ENCODE measurements at regions not wholly inside any gene's neighbourhood (a gene's known extent, or its start where the extent isn't known, plus 50 kb on each side); places are given as distances from the start of the nearest gene placed in this dataset.

DNA sequence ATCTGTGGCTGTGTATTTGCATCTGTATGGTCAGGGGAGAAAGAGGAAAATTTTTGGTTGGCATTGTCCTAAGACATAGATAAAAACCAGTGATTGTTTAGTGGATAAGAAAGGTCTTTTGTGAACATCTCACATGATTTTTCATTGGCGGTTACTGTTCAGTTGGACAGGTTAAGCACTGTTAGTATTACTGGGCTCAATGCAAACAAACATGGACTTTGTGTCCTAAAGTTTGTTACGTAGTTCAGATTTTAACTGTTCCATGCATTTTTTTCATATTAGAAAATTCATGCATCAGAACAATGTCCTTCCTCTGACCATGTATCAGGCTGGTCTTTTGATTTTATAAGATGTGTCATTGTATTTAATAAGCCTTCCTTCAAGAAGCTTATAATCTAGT lies 368.0 kb downstream of the MEIS1 start:
- DNase-seq (ENCODE audit: low spot score in 2 of 2) = no peak
- Histone ChIP-seq H3K9me3 (no peaks in the 10 kb centered on the region), H3K4me3 (no peak overlapping the region), H3K4me1 (no peaks in the 10 kb centered on the region), H3K36me3 (no peaks in the 10 kb centered on the region), H3K27ac (no peak overlapping the region), H3K27me3 (no peaks in the 10 kb centered on the region)
- TF ChIP-seq POLR2A (IDR thresholded peaks at IDR 0.05) (no peak), POLR2AphosphoS5 (IDR thresholded peaks at IDR 0.05) (no peak), EP300 (IDR thresholded peaks at IDR 0.05) (no peak)
- TF ChIP-seq, protein P1, sequence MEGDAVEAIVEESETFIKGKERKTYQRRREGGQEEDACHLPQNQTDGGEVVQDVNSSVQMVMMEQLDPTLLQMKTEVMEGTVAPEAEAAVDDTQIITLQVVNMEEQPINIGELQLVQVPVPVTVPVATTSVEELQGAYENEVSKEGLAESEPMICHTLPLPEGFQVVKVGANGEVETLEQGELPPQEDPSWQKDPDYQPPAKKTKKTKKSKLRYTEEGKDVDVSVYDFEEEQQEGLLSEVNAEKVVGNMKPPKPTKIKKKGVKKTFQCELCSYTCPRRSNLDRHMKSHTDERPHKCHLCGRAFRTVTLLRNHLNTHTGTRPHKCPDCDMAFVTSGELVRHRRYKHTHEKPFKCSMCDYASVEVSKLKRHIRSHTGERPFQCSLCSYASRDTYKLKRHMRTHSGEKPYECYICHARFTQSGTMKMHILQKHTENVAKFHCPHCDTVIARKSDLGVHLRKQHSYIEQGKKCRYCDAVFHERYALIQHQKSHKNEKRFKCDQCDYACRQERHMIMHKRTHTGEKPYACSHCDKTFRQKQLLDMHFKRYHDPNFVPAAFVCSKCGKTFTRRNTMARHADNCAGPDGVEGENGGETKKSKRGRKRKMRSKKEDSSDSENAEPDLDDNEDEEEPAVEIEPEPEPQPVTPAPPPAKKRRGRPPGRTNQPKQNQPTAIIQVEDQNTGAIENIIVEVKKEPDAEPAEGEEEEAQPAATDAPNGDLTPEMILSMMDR (IDR thresholded peaks at IDR 0.05) = no peak
- WGBS = 96% methylated on average over 2 of the region's 2 CpGs

DNA sequence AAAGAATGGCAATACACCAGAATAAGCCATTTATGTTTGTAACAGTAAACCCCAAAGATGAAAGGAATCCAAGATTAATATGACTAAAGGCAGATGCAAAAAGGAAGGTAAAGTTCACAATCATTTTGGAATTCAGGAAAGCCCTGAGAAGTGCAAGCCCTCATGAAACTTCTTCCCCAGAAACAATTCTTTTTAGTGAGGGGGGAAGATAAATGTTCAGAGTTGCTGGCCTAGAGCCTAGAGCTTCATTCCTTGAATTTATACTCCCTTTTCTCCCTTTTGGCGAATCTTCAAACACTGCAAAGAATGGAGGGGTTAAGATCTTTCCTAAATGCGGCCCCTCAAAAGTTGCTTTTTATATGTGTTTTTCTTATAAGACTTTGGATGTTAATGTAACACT lies 368.8 kb downstream of the MEIS1 start:
- Histone ChIP-seq H3K4me3 (no peak overlapping the region), H3K27ac (no peak overlapping the region), H3K27me3 (no peaks in the 10 kb centered on the region), H3K4me1 (no peaks in the 10 kb centered on the region), H3K36me3 (no peaks in the 10 kb centered on the region), H3K9me3 (no peaks in the 10 kb centered on the region)
- TF ChIP-seq POLR2A (IDR thresholded peaks at IDR 0.05) (no peak), EP300 (IDR thresholded peaks at IDR 0.05) (no peak), POLR2AphosphoS5 (IDR thresholded peaks at IDR 0.05) (no peak)
- TF ChIP-seq, protein P1 (IDR thresholded peaks at IDR 0.05) = no peak
- no peak for DNase-seq (ENCODE audit: low spot score in 2 of 2)
- 60% methylated on average over 2 of the region's 2 CpGs for WGBS

DNA sequence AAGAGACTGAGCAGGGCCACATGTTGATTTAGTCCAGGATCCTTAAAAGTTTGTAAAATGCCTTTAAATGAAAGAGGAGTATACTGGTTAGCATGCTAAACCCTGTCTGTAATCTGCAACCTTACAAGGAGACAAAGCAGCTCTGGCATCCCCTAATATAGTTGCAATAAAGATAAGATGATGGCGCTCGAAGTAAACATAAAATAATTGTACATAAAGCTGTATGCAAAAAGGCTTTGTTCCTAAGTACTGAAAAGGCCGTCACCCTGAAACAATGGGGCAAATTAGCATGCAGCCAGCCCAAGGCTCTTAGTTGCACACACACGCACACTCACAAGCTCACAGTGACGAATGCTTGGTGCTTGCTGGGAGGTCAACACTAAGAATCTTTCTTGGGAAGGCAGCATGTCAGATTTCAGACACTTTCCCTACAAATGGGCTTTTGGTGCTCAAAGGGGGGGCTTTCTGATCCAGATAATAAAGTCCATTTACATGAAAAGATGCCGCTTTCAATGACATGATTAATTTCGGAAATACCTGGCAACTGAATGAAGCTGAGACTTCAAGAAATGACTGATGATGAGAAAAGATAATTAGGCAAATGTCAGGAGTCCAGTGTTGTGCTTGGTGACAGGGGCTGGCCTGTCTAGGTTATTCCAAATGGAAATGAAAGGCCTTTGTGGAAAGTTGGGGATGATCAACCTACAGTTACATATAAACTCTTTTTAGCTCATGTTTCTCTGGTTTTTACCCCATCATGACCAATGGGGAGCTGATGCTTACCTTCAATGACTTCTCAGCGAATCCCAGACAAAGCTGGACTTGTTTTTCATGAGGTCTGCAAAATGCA lies 370.3 kb downstream of the MEIS1 start:
- no peaks in the 10 kb centered on the region for H3K9me3 ChIP-seq
- no peaks in the 10 kb centered on the region for H3K4me1 ChIP-seq
- TF ChIP-seq POLR2AphosphoS5 (IDR thresholded peaks at IDR 0.05) = no peak
- TF ChIP-seq, protein P1 (IDR thresholded peaks at IDR 0.05) = no peak
- 82% methylated on average over 8 of the region's 8 CpGs for WGBS
- DNase-seq (ENCODE audit: low spot score in 2 of 2) = no peak
- no peaks in the 10 kb centered on the region for H3K27me3 ChIP-seq
- H3K27ac ChIP-seq = no peak overlapping the region
- no peak overlapping the region for H3K4me3 ChIP-seq
- no peaks in the 10 kb centered on the region for H3K36me3 ChIP-seq

DNA sequence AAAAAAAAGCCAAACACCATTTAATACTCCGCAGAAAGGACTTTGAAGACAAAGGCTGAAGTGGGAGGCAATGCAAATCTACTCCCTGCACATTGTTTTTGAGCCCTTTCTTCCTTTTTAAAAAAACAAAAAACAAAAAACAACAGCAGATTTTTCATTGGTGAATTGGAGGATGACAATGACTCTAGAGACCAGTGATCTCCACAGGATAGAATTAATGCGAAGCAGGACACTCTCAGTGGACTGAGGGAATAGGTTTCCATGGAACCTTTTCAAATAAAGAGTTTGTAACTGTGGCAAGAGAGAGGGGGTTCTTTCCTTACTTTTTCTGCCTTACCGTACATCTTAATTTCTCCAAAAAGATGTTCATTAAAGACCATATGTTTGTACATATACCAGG lies 371.0 kb downstream of the MEIS1 start:
- 60% methylated on average over 3 of the region's 3 CpGs for WGBS
- Histone ChIP-seq H3K27ac (no peak overlapping the region), H3K4me1 (no peaks in the 10 kb centered on the region), H3K4me3 (no peak overlapping the region), H3K36me3 (no peaks in the 10 kb centered on the region), H3K27me3 (no peaks in the 10 kb centered on the region), H3K9me3 (no peaks in the 10 kb centered on the region)
- DNase-seq (ENCODE audit: low spot score in 2 of 2) = no peak
- TF ChIP-seq, protein P1 (IDR thresholded peaks at IDR 0.05) = no peak
- no peak for TF ChIP-seq POLR2A (IDR thresholded peaks at IDR 0.05)
- no peak for TF ChIP-seq EP300 (IDR thresholded peaks at IDR 0.05)
- TF ChIP-seq POLR2AphosphoS5 (IDR thresholded peaks at IDR 0.05) = no peak

DNA sequence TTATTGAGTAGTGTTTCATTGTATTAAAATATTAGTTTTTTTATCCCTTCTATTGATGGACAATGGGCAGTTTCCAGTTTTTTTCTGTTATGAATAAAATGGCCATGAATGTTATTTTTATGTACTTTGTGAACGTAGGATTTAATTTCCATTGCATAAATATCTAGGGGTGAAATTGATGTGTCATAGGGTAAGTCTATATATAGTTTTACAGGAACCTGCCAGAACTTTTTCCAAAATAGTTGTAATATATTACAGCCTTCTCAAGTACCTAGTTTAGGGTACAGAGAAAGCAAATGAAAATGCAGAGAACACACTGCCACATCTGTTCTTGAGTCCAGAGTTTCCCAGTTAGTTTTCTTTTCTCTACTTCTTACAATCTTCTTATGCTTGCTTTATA lies 378.6 kb downstream of the MEIS1 start:
- H3K36me3 ChIP-seq = no peaks in the 10 kb centered on the region
- WGBS = 38% methylated on average over 1 of the region's 1 CpG
- H3K27me3 ChIP-seq = no peaks in the 10 kb centered on the region
- TF ChIP-seq, protein P1 (IDR thresholded peaks at IDR 0.05) = no peak
- TF ChIP-seq POLR2AphosphoS5 (IDR thresholded peaks at IDR 0.05) = no peak
- TF ChIP-seq POLR2A (IDR thresholded peaks at IDR 0.05) = no peak
- TF ChIP-seq EP300 (IDR thresholded peaks at IDR 0.05) = no peak
- no peaks in the 10 kb centered on the region for H3K4me1 ChIP-seq
- no peak overlapping the region for H3K27ac ChIP-seq
- no peak overlapping the region for H3K4me3 ChIP-seq
- DNase-seq (ENCODE audit: low spot score in 2 of 2) = no peak
- no peaks in the 10 kb centered on the region for H3K9me3 ChIP-seq
